Stimulated activated CD4-positive, alpha-beta T cell treated with anti-CD3 and anti-CD28 coated beads, Interleukin-15, amount 100 ng/mL, for 48 hours (primary cell): ENCODE measurements at regions not wholly inside any gene's neighbourhood (a gene's known extent, or its start where the extent isn't known, plus 50 kb on each side); places are given as distances from the start of the nearest gene placed in this dataset.
"Not testable (repeated sequence)": the region's sequence is repeated elsewhere in the genome, so short reads cannot be mapped to it uniquely, and the experiment has no call there.

Source experiments
- DNase-seq, 2 donors: peaks; one replicate each; pipeline ENCODE4 v3.0.0-alpha.2; 2020; ENCODE audit warnings: low read depth in 2 of 2

DNA sequence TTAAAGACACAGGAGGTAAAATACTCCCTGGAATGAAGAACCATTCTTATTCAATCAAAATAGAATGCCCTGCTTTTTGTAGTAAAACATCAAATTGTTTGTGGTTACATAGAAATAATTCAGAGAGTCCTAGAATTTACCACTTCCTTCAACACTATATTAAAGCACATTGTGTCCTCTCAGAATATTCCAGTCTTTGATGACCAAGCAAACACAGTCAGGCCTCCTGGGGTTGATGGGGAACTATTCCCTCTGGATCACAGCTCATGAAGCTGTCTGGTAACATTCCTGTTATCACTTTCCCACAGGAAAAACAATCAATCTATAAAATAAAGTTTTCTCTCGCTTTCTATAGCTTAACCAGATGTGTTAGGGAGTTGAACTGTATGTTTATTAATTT is 389.3 kb downstream of the KCNA4 start:
- no peak for DNase-seq

DNA sequence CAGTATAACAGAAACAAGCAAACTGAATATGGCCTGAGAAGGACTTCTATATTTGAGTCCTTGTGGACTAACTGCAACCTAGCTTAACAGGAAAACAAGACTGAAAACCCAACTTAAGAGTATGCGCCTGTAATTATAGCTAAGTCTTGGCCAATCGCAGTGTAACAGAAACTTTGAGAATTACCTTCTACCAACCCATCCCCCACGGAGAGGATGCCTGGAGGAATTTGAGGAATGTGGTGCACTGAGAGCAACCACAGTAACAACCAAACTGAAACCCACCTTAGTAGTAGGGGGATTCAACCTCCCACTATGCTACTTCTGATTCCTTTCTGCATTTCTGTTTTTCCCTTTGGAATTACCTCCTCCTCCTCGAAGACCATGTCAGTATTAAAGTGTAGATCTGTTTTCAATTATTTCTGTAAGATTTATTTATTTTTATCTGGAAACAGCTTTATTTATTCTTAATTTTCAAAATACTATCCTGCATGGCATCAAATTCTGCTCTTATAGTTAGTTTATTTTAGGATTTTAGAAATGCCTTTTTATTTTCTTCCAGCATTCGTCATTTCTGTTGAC is 393.6 kb downstream of the KCNA4 start:
- no peak for DNase-seq

DNA sequence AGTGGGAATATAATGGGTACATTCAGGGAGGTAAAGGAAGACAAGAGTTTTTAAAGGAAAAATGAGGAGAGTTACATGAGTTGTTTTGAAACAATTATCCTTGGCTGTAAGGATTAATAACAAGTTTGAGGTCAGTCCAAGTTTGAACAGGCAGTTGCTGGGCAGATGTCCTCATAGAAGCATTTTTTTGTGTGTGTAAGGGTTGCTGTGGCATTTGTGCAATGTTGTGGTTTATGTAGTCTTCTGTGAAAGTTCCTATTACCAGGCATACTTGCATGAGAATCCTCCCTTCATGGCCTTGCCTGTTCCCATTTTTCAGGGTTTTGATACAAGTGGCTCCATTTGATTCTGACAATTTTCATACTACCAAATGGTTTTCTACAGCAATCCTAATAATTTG is 400.2 kb downstream of the KCNA4 start:
- no peak for DNase-seq

DNA sequence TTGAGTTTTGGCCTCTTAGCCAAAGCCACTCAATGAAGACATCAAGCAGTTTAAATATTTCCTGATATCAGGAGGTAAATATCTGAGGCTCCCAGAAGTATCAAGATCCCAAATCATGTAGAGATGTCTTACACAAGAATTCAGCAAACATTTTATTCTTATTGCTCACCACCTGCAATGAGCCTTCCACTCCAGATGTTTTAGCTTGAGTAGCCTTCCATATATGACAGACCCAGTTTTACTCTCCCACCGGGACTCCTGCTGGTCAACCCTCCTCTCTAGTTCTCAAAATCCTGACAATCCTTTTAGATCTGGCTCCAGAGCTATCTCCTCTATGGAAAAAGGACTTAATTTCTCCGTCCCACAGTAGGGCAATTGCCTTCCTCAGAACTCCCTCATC is 404.4 kb downstream of the KCNA4 start:
- DNase-seq: no peak

DNA sequence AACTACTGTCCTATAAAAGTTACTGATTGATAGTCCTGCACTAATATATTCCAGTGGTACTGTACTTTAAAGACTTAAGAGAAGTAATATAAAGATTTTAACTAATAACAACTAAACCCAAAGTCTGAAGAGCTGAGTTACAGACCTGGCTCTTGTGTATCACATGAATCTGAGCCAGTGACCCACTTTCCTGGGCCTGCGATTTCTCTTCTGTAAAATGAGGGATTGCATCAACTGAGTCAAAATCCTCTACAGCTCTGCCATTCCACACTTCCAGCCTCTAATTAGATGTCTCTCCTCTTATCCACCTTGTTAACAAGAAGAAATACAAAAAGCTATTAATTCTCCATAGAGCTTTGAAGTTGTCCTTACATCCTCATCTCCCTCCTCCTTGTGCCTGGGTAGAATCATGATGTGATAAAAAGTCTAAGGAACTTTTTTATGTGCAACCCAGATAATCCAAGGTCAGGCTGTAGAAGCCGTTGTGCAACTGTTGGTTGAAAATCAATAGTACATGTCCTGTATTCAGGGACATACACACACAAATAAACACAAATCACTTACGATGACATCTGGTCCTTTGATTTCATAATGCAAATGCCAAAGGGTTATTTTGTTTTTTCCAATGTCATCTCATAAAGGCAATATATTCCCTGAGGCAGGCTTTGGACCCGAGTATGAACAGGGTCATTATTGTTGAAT is 410.3 kb downstream of the KCNA4 start:
- DNase-seq: no peak

DNA sequence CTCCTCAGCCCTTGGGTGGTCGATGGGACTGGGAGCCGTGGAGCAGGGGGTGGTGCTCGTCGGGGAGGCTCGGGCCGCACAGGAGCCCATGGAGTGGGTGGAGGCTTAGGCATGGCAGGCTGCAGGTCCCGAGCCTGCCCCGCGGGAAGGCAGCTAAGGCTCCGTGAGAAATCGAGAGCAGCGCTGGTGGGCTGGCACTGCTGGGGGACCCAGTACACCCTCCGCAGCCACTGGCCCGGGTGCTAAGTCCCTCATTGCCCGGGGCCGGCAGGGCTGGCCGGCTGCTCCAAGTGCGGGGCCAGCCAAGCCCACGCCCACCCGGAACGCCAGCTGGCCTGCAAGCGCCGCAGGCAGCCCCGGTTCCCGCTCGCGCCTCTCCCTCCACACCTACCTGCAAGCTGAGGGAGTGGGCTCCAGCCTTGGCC is 416.7 kb downstream of the KCNA4 start:
- not testable (repeated sequence) for DNase-seq

DNA sequence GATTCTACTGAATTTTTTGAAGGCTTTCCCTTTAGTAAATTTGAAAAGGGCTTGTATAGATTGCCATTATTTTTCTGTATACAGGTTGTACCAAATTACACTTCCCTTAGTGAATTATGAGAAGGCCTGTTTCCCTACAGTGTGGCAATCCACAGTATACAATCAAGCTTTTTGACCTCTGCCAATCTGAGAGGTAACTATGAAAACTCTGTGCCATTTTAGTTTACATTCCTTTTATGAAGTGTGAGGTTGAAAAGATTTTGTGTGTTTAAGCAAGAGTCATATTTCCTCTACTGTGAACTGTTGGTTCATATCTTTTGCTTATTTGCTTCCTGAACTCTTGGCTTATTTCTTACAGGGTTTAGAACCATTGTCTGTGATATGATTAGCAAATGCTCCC is 432.5 kb downstream of the KCNA4 start:
- DNase-seq: no peak

DNA sequence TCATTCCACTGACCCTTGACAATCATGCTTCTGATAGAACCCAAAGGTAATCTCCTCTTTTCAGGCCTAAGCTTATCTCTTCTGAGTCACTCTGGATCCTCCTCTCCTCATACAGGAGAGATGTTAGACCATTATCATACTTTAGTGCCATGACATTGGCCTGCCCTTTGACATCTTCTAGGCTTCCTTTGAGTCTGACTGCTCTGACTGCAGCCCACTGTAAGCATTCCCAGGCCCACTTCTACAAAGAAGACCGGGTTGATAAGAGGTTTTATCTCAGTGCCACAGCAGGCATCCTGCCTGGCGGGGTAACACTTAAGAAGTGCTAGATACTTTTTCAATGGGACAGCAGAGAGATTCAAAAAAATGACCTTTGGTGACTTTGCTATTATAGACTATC is 438.0 kb downstream of the KCNA4 start:
- DNase-seq: no peak

DNA sequence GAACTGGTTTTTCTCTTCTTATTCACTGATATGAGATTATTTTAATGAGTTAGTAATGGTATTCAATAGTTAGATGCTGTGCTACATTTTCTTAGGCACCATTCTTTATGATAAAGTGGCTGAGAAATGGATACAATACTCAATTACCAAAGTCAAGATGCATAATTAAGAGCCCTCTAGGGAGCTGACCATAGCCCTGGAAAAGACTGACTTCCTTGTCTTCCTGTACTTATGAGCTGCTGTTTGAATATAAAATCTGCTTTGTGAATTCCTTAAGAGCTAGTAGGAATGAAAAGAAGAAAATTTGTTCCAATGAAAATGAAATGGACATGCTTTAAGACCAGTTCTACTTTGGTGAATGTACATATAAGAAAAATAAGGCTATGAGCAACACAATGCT is 452.3 kb downstream of the KCNA4 start:
- DNase-seq: no peak

DNA sequence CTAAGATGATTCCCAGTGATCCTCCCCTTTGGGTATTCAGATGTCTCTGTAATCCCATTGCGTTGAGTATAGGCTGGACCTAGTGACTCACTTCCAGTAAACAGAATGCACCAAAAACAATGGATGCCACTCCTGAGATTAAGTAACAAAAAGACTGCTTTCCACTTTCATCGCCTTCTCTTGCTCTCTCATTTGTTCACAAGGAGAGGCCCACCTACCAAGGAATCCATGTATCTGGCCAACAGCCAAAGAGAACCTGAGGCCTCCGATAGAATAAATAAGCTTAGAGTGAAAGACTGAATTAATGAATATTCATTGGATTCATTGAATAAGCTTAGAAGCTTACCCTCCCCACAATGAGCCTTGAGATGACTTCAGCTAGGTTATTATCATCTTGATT is 454.6 kb downstream of the KCNA4 start:
- DNase-seq: no peak

DNA sequence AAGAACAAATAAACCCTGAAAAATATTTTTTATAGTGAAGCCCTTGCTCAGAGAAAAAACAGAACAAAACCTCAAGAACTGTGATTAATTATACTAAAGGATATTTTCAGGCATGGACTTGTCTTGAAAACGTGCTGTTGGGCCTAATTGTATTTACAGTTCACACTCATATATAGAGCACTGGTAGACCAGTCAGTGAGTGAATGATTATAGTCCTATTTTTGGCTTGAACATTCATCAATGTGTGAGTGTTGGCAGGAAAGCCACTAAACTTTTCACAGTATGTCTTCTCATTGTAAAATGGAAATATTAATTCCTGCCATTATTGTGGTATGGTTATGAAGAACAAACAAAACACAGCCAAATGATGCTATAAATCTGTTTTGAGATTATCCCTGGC is 462.8 kb downstream of the KCNA4 start:
- no peak for DNase-seq

DNA sequence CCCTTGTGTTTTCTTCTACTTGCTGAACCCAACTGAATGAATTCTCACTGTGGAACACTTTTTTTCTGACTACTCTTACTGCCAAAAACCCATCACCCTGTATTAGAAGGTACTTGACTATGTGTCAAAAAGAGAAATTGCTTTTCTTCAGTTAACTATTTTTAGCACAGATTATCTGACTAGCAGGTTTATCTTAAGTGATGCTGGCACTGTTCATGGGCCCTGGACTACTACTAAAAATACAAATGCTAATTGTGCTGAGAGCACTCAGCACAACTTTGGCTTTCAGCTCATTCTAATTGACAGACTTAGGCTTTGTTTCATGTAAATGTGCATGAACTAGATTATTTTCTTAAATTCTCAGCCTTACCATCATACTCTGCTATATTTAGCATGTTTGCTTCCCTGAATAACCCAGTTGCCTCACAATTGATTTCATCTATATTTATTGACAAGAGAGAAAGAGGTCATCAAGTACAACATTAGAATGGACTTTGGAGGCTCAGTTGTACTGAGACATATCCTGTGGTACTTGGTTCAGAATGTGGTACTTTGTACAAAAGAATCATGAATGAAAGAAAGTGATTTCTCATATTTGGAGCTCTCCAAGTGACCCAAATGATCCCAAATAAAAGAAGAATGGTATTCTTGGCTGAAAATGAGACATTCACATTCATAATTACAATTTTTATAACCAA is 478.3 kb downstream of the KCNA4 start:
- no peak for DNase-seq

DNA sequence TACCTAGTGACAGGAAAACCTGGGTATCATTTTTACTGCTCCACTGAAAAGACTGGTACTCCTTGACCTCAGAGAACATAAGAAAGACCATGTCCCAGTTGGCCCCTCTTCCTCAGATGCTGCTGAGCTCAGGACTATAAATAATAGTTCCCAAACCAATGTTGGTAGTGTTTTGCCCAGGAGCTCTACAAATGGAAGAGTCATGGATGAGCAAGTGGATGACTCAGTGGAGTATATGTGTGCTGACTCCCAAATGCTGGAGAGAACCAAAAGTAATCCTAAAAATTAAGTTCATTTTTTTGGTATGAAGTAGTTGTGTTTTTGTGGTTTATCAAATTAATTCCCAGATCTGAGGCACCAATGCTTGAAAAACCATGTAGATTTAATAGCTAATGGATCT is 482.0 kb downstream of the KCNA4 start:
- no peak for DNase-seq

DNA sequence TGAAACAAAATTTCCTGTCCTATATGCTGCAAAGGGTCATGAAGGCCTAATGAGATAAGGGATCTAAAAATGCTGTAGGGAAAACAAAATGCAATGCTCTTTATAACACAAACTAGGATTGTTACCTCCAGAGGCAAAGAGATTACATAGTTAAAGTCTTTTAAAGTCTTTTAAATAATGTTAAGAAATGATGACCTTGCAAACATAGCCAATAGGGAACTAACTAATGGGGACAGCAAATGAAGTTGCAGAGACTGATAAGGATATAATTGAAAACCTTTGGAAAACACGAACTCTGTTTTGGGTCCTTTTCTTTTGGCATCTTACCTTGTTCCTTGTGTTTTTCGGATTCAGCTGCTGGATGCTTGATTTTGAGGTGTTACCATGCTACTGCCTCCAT is 485.9 kb downstream of the KCNA4 start:
- DNase-seq: no peak

DNA sequence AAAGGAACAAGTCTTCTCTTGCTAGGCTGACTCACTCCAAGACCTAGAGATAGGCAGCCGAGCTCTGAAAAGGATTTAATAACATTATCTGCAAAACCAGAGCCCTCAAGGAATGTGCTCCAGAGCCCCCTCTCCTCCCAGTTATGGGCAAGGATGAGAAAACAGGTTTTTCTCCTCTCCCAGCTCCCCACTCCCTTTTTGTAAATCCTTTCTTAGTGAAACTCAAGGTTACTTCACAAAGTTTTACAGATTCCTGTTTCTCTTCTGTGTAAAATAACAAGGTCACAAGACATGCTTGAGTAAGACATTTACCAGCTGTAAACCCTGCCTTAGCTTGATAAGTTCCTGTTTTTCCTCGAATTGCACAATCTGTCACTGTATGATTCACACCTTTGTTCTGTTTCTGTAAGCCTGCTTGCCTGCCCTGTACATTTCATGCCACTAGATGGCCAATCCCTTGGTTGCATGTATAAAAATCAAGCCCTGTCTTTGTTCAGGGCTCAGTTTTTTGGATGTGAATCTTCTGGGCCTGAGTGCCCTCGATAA is 489.4 kb downstream of the KCNA4 start:
- DNase-seq: no peak

DNA sequence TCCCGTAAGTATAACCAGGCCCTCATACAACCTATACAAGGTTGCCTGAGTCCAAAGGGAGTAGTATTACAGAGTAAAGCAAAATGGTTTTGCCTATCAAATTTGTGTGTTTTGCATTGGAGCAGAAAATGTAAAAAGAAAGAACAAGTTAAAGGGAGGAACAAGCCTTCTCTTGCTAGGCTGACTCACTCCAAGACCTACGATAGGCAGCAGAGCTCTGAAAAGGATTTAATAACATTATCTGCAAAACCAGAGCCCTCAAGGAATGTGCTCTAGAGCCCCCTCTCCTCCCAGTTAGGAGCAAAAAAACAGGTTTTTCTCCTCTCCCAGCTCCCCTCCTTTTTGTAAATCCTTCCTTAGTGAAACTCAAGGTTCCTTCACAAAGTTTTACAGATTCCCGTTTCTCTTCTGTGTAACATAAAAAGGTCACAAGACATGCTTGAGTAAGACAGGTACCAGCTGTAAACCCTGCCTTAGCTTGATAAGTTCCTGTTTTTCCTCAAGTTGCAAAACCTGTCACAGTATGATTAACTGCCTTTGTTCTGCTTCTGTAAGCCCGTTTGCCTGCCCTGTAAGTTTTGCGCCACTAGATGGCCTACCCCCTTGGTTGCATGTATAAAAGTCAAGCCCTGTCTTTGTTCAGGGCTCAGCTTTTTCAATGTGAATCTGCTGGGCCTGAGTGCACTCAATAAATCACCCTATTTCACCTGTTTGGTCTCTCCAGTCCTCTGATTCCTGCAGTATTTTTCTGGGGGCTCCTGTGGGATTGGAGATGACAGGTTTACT is 498.2 kb downstream of the KCNA4 start:
- no peak for DNase-seq

DNA sequence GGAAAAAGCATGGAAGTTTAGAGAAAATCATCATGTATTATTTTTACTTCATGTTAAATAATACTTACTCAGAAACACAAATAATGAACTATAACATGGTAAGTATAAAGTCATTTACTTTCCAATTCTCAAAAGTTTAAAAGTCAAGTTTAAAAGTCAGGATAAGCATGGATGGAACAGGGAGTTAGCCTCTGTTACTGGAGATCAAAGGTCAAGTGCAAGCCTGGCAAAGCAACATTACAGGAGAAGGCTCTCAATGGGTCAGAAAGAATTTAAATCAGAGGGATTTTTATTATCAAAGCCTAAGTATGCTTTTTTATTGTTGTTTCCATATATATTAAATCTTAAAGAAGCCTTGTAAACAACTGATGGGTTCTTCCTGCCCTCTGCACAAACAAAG is 505.4 kb downstream of the KCNA4 start:
- DNase-seq: no peak

DNA sequence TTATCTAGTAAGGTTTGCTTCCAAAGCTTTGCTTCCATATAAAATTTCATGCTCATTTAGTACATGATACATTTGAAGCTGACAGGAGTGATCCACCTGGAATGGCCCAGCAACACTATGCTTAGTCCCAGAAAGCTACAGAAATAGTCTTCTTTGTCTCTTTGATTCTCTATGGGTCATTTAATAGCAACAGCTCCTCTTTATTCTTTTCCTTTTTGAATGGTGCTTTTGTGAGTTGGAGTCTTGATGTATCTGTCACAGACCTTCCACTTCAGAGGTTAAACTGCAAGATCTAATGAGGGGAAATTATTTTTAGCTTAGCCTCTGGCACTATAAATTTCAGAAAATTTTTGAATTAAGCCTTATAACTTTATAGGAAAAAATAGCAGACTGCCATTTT is 509.5 kb downstream of the KCNA4 start:
- DNase-seq: no peak

DNA sequence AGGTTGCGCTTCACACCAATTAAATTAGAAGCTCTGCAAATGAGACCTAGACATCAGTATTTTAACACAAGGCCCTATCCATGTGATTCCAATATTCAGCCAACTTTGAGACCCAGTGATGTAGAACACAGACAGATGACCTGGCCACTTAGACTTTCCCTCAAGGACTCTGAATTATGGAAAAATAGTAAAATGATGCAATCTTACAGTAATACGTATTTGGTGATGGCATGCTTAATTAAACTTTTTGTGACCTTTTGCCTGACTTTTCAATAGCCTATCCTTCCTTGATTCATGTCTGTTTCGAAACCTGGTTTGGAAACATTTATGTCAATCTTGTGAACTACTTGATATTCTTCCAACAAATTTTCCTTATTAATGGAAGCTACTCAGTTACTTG is 521.2 kb downstream of the KCNA4 start:
- DNase-seq: no peak

DNA sequence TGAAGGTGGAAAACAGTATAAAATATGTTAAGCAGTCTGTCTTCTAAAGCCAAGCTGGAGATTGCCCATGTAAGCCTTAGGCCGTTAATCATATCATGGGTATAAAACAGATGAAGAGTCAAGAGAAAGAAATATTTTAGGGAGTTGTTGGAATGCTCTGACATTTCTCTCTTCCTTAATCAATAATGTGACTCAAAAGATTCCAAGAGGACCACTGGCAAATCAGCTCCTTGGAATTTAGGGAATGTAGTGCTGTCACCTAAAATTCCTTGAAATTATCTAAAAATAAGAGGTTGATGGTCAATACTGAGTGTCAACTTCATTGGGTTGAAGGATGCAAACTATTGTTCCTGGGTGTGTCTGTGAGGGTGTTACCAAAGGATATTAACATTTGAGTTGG is 525.9 kb downstream of the KCNA4 start:
- DNase-seq: no peak

DNA sequence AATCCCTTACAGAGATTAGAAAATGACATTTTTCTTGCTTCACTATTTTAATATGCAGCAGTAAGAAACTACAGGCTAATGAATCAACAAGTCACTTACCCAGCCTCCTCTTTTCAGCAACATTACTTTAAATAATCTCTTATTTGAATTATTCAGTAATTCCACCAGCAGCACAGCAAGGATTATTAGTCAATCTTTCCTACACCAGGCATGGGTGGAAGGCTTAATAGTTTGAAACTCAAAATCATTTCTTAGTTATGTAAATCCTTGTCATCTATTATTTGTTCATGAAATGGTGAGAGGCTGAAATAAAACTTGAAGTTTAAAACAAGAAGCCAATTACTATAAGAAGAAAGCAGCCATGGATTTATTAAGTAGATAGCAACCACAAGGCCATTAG is 530.5 kb downstream of the KCNA4 start:
- DNase-seq: no peak

DNA sequence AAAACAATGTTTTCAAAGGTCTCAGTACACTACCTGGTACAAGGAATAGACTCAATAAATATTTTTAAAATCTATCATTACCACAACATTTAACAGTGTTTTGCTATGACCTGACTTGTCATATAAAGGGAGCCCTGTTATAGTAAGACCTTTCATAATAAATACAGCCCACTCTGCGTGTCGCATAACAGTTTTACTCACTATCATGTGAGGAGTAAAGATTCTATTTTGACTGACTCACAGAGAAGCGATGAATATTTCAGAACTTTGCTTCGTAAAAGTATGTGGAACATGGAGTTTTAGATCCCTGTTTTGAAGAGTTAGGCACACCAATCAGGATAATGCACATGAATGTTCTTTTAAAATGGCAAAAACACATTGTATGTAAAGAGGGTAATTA is 531.2 kb downstream of the KCNA4 start:
- no peak for DNase-seq
